HG02763 (cell line): ENCODE measurements at regions not wholly inside any gene's neighbourhood (a gene's known extent, or its start where the extent isn't known, plus 50 kb on each side); places are given as distances from the start of the nearest gene placed in this dataset.

ENCODE experiments used
- ATAC-seq: cut with Tn5 transposase; IDR thresholded peaks from one replicate; pipeline ENCODE4 v1.9.1; 2021; ENCODE audit warnings: mild to moderate bottlenecking, moderate library complexity; ENCODE audit not compliant: unreplicated experiment

DNA sequence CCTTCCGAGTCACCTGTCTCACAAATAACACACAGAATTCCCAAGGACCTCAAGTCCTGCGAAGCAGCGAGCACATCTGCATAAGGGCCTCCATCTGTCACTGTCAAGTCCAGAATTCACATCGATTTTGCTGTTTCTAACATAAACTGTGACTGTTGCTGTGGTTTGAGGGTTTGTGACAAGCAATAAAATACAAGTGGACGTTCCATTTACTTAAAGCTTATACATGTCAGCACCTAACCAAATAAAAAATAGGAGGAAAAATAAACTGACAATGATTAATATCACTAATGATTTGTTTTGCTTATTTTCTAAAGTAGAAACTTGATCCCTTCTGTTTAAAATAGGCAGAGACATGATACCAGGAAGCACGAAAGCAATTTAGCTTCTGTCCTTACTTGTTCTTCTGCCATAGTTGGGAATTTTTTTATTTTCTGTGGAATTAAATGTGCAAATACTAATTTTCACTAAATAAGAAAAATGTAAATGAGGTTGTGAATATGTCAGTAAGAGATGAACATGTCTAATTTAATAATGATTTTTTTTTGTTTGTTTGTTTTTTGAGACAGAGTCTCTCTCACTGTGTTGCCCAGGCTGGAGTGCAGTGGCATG lies 279.1 kb downstream of the FGF9 start:
- no peak for ATAC-seq

DNA sequence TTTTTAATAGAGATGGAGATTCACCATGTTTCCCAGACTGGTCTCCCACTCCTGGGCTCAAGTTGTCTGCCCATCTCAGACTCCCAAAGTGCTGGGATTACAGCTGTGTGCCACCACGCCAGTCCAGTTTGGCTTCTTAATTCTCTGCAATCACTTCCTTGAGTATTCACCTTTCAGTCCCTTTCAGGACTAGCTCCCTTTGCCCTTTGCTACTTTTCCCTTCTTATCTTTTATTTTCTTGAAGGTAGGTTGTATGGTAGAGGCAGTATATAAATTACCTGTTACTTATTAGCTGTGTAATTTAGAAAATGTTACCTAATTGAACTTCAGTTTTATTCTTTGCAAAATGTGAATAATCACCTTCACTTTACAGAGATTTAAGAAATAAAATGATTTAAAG lies 285.8 kb downstream of the FGF9 start:
- no peak for ATAC-seq

DNA sequence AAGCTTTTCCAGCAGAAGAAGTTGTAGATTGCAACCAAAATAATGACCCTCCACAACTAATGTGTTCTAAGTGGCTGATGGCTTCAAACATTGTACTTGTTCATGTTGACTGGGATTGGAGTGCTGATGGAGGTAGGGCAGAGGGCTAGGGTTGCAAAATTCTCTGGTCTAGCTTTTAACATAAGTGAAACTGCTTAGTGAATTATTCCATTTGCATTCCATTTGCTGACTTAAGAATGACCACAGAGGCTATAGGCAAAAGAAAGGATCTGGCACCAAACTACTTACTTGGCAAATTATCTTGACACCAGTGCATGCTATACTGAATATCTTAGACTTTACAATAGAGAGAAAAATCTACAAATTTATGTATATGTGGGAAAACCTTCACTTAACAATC lies 287.0 kb downstream of the FGF9 start:
- ATAC-seq, result no peak

DNA sequence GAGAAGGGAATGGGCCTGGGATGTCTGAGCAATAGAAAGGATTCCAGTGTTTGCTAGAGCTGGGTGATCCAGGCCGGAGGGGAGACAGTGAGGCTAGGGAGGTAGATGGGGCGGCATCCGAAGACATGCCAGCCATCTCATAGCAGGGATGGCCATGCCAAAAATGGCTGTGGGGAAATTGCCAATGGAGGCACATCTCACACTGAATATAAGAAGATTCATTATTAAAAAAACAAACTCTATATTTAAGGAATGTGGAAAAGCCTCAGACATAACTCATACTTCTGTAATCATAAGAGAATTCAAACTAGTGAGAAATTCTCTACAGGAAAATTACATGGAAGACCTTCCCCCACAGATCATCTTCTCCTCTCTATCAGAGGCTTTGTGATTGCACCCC lies 289.2 kb downstream of the FGF9 start:
- ATAC-seq, result no peak

DNA sequence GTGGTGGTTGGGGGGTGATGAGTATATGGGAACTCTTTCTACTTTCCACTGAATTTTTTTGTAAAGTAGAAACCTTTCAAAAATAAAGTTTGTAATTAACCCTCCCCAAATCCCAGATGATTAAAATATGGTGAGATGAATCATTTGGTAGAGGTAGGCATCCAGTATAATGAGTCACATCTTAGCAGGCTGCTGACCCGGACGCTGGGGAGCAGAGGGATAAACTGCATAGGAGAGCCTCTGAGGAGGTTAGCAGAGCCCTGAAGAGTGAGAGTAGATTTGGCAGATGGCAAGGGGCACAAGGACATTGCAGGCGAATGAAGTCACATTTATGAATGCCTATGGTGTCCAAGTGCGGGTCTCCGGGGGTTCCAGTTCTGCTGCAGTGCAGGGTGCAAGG lies 293.8 kb downstream of the FGF9 start:
- no peak for ATAC-seq

DNA sequence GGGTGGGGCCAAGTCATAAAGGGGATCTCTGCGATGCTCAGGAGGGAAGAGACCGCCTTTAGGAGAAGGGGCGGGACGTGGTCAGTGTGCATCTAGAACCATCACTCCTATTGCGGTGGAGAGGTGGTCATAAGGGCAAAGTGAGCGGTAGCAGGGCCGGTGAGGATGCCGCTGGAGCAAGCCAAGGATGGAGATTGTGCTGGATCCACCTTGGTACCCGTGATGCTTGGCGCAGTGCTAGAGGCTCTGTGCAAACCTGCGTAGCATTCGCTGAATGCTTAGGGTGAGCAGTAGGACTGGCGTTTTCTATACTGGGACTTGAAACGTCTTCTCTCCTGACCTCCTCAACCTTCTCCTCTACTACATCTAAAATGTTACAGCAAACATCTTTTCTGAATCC lies 294.2 kb downstream of the FGF9 start:
- no peak for ATAC-seq

DNA sequence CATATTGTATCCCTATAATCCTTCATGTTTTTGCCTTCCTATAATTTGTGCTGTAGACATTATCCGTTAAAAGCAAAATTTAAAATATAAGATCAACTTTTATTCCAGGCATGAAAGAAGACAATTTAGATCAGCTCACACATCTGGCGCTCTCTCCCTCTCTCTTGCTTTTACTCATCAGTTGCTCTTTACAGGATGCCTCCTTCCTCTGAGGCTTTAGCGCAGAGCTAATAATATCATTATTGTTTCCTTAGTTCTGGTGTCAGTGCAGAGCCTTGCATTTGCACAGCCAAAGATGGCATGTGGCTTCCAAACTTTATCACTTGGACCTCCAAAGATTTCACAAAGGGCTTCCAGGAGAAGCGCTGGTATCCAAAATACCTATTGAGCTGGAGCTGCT lies 295.1 kb downstream of the FGF9 start:
- ATAC-seq, result no peak

DNA sequence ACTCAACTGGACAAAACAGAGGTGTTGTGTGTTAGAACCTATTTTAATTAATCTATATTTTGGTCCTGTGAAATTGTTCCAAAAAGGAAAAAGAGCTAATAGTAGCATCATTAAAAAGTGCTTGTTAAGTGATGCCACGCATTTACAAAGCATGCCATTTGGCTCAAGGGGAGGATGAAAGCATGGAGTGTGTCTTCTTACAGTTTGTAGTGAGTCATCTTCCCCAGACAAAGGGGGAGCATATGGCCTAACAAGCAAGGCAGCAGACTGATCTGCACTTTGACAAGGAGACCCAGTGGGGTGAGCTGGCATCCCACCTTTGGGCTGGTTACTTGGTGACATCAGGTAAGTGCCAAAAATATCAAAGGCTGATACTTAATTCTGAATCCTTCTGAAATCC lies 297.0 kb downstream of the FGF9 start:
- no peak for ATAC-seq

DNA sequence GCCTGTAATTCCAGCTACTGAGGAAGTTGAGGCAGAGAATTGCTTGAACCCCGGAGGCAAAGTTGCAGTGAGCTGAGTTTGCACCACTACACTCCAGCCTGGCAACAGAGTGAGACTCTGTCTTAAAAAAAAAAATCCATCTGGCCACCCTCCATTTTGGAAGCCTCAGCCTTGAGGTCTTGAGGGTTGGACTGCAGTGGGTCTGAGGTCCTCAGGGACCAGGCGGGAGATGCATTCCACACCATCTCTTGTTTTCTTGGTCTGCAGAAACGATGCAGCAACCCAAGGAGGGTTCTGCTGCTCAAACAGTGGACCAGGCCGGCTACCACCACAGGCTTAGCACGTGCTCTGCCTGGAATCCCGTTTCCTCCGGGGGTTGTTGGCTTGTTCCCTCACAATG lies 299.3 kb downstream of the FGF9 start:
- no peak for ATAC-seq

DNA sequence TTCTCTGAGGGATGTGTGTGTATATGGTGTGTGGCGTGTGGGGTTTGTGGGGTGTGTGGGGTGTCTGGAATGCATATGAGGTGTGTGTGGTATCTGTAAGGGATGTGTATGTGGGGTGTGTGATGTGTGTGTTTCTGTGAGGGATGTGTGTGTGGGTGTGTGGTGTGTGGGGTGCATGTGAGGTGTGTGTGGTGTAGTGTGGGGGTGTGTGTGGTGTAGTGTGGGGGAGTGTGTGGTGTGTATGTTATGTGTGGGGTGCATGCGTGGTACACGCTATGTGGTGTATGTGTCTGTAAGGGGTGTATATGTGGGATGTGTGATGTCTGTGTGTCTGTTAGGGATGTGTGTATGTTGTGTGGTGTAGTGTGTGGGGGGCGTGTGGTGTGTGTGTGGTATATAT lies 300.0 kb downstream of the FGF9 start:
- no peak for ATAC-seq

DNA sequence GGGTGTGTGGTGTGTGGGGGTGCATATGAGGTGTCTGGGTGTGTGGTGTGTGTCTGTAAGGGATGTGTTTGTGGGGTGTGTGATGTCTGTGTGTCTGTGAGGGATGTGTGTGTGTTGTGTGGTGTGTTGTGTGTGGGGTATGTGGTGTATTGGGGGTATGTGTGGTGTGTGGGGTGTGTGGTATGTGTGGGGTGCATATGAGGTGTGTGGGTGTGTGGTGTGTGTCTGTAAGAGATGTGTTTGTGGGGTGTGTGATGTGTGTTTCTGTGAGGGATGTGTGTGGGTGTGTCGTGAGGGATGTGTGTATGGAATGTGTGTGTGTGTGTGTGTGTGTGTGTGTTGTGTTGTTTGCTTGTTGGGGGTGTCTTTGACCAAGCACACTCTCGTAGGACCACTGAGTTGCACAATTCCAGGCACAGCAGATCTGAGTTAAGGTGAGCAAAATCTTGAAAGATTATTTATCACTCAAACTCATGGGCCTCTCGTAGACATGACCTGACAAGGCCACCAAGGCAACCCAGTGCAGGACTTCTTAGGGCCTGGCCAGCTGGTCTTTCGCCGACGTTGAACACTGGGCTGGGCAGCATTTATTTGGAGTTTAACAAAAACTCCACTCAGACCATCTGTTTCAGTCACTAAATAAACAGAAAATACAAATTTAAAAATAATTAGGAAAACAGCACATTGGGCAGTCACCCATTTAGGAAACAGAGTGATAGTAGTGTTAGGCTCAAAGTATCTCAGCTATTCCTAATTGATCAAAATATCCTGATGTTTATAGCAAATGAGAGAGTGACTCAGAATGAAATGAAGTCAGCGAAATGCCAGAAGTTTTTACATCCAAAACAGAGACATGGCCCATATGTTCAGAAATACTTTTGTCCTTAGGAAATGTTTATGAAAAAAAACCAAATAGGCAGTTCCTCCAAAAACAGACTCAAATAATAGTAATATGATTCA lies 301.1 kb downstream of the FGF9 start:
- no peak for ATAC-seq

DNA sequence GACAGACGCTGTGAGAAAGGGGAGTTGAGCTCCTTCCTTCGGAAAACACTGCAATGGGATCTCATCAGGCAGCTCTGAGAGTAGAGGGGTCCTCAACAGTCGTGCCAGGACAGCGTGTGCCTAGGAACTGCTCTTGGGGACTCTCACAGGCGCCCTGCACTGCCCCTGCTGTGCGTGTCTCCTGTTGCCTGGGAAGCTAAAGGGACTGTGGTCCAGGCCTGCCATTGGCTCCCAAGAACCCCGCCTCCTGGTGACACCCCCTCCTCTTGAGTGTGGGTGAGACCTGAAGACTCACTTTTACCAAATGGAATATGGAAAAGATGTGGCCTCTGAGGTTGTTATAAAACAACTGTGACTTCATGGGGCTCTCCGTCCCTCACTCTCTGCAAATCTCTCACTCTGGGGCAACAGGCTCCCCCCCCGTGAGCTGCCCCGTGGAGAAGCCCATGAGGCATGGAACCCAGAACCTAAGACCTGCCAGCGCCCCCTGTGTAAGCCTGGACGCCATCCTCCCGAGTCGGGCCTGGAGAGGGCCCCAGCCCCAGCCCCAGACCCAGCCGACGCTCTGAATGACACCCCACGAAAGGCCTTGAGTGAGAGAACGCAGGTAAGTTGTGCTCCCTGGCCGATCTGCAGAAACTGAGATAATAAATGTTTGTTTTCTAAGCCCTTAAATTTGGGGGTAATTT lies 302.7 kb downstream of the FGF9 start:
- no peak for ATAC-seq

DNA sequence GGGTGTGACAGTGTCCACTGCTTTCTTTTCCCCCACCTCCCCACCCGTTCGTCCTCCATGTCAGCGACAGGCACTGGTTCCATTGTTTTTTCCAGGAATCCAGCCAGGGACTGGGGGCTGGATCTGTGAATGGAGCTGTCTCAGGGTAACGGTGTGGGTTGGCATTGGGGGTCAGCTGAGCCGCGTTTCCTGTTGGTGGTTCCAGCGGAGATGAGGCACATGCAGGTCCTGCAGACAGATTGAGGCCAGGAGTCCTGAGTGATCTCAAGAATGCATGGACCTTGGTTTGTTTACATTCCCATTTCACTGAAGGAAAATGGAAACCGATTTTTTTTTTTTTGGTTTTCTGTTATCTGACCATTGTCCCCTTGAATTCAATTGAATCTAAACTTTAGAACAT lies 303.9 kb downstream of the FGF9 start:
- no peak for ATAC-seq

DNA sequence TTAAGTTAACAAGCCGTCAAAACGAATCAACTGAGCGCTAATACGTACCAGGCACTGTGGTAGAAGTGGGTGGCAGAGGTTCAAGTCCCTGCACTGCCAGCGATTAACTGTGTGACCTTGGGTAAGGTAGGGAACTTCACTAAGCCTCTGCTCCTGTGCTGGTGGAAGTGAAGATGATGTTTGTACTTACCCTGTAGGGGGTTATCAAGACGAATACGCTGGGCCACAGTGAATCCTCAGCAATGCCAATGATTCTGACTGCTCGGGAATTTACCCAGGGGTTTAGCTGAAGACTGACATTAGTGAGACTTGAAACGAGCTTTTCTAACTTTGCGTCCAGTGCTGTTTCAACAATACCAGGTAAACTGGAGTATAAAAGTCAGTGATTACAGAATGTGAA lies 305.3 kb downstream of the FGF9 start:
- ATAC-seq, result no peak

DNA sequence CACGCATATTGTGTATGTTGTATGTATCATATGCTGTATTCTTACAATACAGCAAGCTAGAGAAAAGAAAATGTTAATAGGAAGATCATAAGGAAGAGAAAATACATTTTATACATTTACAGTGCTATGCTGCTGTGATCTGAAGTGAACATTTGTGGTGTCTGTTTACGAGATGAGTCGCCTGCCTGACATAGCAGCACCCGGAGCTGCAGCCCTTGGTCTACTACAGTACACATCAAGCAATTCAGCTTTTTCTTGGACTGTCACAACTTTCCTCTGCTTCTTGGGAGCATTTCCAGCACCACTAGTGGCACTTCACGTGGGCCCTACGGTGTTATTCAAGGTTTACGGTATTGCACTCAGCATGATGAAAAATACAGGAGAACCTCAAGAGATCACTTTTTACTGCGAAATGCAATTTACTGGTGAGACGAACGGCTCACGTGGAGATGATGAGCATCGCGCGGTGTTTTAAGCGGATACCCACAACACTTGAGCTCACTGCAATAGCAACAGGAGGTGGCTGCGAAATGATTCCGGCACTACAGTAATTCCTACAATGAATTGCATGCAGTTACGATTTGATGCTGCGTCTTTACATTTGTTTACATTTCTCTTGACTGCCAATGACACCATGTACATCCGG lies 308.4 kb downstream of the FGF9 start:
- ATAC-seq, result no peak

DNA sequence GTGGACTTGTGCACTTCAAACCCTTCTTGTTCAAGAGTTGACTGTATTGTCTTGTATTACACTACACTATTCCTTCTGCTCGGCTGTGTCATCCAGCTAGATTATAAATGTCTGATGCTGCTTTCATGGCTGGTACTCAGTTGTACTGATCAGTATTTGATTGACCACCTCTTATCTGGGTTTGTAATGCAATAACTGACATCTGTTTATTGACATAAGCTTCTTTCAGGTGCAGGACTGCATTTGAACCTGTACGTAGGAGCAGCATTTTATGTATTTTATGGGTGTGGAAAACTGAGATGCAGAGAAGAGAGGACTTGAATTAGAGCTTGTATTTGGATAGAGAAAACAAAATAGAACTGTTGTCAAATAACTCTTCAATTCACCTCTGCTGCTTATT lies 309.2 kb downstream of the FGF9 start:
- ATAC-seq, result no peak

DNA sequence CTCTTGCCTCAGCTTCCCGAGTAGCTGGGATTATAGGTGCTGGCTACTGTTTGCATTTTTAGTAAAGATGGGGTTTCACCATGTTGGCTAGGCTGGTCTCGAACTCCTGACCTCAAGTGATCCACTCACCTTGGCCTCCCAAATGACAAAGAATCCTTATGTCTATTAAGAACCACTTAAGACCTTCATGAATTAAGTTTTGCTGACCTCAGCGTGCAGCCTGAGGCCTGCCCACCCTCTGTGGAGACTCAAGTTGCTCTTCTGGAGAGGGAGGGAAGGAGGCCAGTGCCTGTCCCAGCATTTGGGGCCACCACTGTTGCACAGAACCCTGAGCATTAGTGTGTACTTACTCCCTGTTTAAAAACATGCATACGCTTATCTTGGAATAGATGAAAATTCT lies 313.3 kb downstream of the FGF9 start:
- no peak for ATAC-seq

DNA sequence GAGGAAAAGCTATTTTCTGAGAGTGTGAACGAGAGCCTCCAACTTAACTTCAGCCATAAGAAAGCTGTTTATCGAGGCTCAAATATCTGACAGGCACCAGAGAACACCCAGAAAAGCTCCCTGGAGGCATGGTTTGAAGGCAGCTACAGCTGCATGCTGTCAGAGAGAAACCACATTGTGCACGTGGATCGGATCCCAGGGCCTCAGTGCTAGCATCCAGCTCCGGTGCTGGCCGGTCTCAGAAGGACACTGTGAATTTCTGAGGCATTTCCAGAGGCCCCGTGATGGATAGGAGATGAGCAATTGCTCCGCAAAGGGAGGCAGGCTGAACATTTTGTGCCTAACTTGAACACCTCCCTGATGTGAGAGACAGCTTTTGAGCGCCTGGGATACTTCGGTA lies 315.7 kb downstream of the FGF9 start:
- no peak for ATAC-seq

DNA sequence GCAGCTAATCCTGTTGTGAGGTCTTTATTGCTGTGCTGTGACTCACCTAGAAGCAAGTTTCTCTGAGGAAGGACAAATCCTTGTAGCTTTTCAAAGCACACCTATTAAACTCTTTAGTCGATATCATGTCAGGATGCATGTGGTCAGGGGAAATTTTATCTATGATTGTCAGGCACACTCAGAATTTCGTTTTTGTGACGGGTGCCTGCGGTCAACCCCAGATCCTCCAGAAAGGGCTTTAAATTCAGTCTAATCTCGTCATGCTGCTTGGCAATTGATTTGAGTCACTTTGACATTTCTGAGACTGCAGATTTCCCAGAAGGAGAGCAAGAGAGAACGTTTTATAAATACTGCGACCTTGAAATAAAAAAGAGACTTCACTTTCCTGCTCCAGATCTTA lies 316.9 kb downstream of the FGF9 start:
- no peak for ATAC-seq

DNA sequence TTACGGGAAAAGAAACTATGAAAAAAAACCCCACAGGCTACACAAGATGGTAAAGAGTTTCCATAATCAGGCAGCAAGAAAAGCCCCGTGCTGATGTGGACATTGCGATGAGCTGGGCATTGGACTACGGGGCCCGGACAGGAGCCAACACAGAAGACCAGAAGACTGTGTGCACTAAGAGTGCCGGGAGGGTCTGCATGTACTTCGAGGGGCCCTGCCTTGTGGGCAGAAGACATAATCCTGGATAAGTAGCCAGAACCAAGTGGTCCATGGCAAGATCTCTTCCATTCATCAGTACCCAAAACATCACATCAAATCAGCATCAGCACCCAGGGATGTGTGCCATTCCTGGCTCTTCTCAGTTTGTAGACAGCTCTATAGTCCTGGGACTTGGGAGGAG lies 317.8 kb downstream of the FGF9 start:
- ATAC-seq, result no peak

DNA sequence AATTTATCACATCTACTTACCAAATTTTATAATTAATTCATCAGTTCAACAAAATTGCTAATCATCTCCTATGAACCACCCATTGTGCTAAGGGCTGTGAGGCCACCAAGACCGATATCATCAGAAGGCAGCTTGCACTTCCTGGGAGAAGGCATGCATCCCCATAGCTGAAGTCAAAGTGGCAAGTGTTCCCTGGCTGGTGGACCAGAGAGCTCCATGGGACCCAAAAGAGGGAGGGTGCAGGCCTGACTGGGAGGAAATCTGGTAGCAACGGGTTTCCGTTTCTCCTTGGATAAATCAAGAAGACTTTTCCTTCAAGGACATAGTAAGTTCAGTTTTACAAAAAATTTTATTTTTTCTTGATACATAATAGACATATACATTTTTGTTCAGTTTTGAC lies 325.2 kb downstream of the FGF9 start:
- no peak for ATAC-seq

DNA sequence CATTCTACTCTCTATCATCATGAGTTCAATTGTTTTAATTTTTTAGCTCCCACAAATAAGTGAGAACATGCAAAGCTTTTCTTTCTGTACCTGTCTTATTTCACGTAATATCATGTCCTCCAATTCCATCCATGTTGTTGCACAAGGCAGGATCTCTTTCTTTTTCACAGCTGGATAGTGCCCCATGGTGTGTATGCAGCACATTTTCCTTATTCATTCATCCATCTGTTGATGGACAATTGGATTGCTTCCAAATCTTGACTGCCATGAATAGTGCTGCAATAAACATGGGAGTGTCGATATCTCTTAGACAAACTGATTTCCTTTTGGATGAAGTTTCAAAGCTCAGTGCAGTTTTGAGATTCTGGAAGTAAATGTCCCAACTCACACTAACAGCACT lies 326.9 kb downstream of the FGF9 start:
- ATAC-seq, result no peak
